C4-2B (cell line): ENCODE measurements at regions not wholly inside any gene's neighbourhood (a gene's known extent, or its start where the extent isn't known, plus 50 kb on each side); places are given as distances from the start of the nearest gene placed in this dataset.
"Not testable (repeated sequence)": the region's sequence is repeated elsewhere in the genome, so short reads cannot be mapped to it uniquely, and the experiment has no call there.

Experiments
- H3K27ac ChIP-seq: fragments of 450-650 bp; 2 replicates; pipeline ENCODE4 v1.5.1; 2017
- ZFX ChIP-seq: fragments of 450-650 bp; IDR thresholded peaks from 2 replicates; pipeline ENCODE4 v1.6.1; 2017
- TF ChIP-seq, protein P1 (sequence below): fragments of 450-650 bp; conservative IDR thresholded peaks from 2 replicates; pipeline ENCODE4 v1.5.1; 2017; ENCODE audit warnings: mild to moderate bottlenecking

GRCh38 chr6:58181557-58182065, 864.2 kb downstream of the PRIM2 start:
- TF ChIP-seq, protein P1, sequence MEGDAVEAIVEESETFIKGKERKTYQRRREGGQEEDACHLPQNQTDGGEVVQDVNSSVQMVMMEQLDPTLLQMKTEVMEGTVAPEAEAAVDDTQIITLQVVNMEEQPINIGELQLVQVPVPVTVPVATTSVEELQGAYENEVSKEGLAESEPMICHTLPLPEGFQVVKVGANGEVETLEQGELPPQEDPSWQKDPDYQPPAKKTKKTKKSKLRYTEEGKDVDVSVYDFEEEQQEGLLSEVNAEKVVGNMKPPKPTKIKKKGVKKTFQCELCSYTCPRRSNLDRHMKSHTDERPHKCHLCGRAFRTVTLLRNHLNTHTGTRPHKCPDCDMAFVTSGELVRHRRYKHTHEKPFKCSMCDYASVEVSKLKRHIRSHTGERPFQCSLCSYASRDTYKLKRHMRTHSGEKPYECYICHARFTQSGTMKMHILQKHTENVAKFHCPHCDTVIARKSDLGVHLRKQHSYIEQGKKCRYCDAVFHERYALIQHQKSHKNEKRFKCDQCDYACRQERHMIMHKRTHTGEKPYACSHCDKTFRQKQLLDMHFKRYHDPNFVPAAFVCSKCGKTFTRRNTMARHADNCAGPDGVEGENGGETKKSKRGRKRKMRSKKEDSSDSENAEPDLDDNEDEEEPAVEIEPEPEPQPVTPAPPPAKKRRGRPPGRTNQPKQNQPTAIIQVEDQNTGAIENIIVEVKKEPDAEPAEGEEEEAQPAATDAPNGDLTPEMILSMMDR: peak; percentile 15
- H3K27ac ChIP-seq: not testable (repeated sequence)

- H3K27ac ChIP-seq: not testable (repeated sequence)
Observed at GRCh38 chr6:58185300-58185699, 867.9 kb downstream of the PRIM2 start.

DNA sequence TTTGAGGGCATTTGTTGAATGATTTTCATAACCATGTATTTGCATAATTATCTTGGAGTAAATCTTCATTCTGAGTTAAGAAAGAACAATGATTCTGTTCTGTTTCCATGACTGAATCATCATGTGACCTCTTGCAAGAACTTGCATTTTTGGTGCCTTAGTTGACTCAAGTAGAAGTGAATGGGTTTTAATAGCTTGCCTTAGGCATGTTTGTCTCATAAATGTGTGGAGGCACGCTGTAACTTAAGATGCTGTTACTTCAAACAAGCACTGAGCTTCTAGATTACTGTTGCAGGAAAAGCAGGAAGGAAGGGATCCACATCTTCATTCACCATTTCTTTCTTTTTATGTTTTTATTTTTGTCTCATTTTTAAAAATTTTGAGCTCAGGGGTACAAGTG, 875.8 kb downstream of the PRIM2 start:
- not testable (repeated sequence) for H3K27ac ChIP-seq

DNA sequence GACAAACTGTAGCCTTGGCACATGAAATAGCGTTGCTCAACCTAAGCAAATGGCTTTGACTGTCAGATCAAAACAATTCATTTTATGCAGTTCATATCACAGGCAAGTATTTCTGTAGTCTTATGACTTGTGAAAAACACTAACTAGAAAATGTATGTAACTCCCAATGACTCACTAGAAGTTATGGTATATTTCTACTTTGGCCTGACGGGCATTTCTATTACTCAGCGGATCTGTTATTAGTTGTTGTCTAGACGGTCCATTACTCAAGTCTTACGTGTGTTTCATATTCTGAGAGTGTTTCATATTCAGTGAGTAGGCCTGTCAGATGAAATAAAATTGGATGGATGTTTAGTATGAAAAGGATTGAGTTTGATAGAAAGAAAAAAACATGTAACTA, 880.9 kb downstream of the PRIM2 start:
- no peak overlapping the region for H3K27ac ChIP-seq

DNA sequence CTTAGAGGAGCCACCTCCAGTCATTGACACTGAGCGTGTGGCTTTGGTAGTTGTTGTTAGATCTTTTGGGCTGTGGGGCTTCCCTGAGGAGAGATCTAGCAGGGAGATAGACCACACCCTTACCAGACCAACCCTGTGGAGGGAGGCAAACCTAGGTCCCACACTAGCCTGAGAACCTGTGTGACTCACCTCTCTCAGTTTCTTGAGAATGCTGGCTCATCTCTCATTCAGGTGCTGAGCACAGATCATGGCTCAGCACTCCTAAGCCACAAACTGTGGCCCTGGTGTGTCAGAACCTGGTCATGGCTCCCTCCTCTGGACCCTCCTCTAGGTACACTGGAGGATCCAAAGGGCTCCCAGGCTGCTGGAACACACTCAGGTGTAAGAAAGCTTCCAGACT, 919.7 kb downstream of the PRIM2 start:
- H3K27ac ChIP-seq: not testable (repeated sequence)

More for the DNA sequence above, 880.9 kb downstream of the PRIM2 start:
- no peak for TF ChIP-seq ZFX
- TF ChIP-seq, protein P1: no peak

DNA sequence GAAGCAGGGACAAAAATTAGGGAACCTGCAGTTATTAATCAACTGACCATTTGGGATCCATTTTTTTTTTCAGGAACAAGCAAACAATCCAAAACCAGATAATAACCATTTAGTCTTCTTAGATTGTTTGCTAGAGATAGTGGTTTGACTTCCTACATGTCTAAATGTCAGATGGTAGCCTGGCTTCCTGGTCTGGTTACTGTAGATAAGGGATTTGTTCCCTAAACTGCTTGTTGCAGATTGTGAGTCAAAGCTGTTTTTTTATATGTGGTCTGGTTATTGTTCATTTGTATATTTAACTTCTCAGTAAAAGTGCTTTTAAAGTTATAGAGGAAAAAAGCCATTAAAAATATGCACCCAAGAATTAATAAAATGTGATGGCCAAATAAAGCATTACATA, 921.0 kb downstream of the PRIM2 start:
- not testable (repeated sequence) for H3K27ac ChIP-seq

- H3K27ac ChIP-seq: not testable (repeated sequence)
Observed at GRCh38 chr6:58257625-58258024, 940.2 kb downstream of the PRIM2 start.

DNA sequence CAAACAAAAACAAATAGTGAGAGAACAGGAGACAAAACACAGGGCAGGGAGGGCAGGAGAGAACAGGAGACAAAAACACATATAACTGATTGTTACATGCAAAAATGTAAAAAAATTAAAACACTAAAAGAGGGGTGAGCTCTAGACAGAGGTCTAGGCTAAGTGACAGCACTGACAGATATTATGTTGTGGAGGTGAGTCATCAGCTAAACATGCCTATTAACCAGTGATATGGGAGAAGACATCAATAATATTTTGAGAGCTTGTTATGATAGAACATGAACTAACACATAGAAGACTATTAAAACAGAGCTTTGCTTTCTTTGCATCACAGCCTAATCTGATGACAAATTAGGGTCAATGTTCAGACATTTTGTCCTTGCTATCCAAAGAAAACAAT, 972.7 kb downstream of the PRIM2 start:
- no peak overlapping the region for H3K27ac ChIP-seq
- TF ChIP-seq, protein P1: no peak
- TF ChIP-seq ZFX: no peak

GRCh38 chr6:58291319-58291718, 973.9 kb downstream of the PRIM2 start:
- H3K27ac ChIP-seq: not testable (repeated sequence)

GRCh38 chr6:58307901-58308300, 990.5 kb downstream of the PRIM2 start:
- H3K27ac ChIP-seq: not testable (repeated sequence)

- not testable (repeated sequence) for H3K27ac ChIP-seq
Observed at GRCh38 chr6:58332108-58332507, 1014.7 kb downstream of the PRIM2 start.

DNA sequence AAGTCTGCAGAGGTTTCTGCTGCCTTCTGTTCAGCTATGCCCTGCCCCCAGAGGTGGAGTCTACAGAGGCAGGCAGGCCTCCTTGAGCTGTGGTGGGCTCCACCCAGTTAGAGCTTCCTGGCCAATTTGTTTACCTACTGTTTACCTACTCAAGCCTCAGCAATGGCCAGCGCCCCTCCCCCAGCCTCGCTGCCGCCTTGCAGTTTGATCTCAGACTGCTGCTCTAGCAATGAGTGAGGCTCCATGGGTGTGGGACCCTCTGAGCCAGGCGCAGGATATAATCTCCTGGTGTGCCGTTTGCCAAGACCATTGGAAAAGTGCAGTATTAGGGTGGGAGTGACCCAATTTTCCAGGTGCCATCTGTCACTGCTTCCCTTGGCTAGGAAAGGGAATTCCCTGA, 1024.9 kb downstream of the PRIM2 start:
- H3K27ac ChIP-seq: not testable (repeated sequence)

DNA sequence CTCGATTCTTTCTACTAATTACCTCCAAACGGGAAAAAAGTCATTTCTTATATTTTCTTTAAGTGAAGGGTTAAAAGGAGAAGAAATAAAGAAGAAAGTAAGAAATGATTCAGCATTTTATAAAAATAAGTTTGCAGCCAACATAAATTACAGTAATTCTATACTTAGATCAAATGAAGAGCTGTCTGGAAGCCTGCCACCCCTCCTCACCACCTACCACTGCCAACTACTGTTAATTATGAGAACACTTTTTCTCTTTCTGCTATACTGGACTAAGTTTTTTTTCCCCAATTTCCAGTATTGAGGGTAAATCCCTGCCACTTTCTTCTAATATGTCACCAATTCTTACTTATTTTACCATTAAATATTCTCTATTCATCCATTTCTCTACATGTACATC, 1030.1 kb downstream of the PRIM2 start:
- not testable (repeated sequence) for H3K27ac ChIP-seq

DNA sequence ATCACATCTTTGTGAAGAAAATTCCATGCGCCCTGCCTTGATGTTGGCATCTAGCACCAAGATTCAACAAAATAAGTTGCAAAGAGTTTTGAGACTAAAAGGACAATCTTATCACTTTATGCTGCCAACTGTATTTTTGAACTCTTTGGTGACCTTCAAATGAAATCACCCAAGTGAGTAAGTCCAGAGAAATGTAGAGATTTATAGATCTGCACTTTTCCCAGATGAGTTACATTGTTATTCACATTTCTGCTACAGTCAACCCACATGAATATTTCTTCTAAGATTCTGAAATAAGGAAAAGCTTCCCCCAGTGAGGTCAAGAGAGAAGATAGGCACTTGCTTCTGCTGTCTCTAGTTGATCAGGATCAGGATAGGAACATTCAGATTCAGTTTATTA, 1034.2 kb downstream of the PRIM2 start:
- not testable (repeated sequence) for H3K27ac ChIP-seq

- not testable (repeated sequence) for H3K27ac ChIP-seq
Observed at GRCh38 chr6:58358452-58358851, 1041.0 kb downstream of the PRIM2 start.

DNA sequence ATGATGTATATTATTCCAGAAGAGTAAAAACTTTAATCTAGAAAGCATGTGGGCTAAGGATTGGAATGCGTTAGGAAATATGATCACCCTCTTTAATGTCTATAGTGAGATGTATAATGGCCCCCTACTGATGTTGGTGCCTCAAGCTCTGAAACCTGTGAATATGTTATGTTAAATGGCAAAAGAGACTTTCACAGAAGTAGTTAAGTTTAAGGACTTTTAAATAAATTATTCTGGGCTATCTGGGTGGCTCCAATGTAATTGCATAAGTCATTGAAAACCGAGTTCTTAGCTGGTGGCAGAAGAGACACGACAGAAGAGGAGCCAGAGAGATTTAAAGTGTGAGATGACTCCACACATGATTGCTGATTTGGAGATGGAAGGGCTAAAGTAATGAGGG, 1048.4 kb downstream of the PRIM2 start:
- not testable (repeated sequence) for H3K27ac ChIP-seq

DNA sequence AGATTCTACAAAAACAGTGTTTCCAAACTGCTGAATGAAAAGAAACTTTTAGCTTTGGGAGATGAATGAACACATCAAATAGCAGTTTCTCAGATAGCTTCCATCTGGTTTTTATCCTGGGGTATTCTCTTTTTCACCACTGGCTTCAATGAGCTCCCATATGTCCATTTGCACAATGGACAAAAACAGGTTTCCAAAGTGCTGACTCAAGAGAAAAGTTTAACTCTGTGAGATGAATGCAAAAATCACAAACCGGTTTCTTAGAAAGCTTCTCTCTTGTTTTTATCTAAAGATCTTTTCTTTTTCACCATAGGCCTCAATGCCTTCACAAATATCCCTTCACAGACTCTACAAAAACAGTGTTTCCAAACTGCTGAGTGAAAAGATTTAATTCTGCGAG, 1089.2 kb downstream of the PRIM2 start:
- not testable (repeated sequence) for H3K27ac ChIP-seq
